NCI-H69 (cell line): ENCODE measurements at regions not wholly inside any gene's neighbourhood (a gene's known extent, or its start where the extent isn't known, plus 50 kb on each side); places are given as distances from the start of the nearest gene placed in this dataset.

ENCODE experiments used
- DNase-seq: peaks from one replicate; lab custom pipeline; 2025; lab: John Stamatoyannopoulos, UW

DNA sequence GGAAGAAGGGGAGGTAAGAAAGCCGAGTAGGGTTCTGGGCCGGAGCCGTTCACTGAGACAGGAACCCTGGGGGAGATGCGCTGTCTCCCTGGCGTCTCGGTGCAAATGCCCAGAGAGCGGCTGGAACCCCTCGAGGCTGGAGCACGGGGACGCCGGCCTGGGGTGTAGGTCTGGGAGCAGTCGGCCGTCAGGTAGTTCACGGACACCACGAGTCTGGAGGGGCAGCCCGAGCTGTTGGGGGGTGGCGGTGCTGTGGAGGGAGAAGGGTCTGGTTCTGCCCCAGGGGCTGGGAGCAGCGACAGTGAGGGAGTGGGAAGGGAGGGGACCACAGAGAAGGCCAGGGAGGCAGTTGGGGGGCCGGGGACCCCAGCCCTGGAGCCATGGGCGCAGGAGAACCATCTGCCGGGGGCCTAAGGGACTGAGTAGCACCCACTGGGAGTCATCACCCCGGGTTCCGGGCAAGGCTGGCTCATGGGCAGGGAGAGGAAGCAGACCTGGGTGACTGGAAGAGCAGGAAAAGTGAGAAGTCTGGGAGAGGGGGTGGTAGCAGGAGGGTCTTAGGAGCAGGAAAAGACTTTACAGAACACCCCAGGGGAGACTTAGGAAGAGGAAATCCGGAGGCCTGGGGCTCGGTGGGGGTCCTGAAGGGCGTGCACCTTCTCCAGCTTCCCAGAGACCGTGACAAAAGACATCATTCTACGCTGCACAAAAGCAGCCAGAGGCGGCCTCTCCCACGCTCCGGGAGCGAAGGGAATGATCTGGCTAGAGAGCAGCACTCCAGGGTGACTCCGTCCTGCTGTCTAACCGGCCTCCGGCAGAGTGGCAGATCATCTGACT lies 173.1 kb upstream of the SOX1 start:
- DNase-seq, result peak; percentile 80

- peak; percentile 26 for DNase-seq
Measured at GRCh38 chr13:111895896-111896821, 170.8 kb upstream of the SOX1 start.

- no peak for DNase-seq
Measured at GRCh38 chr13:111897178-111897845, 169.6 kb upstream of the SOX1 start.

- DNase-seq, result no peak
Measured at GRCh38 chr13:111897846-111898215, 169.1 kb upstream of the SOX1 start.

DNA sequence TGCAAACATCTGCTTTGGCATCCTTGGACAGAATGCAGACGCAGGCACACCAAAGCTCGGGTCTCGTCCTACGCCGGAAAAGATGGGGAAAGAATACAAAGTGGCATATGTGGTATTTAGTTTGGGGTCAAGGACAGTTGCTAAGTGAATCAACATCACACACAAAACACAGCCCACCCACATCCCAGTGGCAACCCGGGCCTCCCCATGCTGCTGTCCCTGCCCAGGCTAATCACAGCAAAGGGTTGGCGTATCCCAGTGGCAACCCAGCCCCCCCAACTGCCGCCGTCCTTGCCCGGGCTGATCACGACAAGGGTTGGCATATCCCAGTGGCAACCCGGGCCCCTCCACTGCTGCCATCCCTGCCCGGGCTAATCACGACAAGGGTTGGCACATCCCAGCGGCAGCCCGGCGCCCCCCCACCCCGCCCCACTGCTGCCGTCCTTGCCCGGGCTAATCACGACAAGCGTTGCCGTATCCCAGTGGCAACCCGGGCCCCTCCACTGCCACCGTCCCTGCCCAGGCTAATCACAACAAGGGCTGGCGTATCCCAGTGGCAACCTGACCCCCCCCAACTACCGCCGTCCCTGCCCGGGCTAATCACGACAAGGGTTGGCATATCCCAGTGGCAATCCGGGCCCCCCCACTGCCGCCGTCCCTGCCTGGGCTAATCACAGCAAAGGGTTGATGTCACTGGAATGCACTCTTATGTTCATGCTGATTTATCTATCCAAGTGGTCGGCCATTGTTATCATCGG lies 167.8 kb upstream of the SOX1 start:
- no peak for DNase-seq

DNA sequence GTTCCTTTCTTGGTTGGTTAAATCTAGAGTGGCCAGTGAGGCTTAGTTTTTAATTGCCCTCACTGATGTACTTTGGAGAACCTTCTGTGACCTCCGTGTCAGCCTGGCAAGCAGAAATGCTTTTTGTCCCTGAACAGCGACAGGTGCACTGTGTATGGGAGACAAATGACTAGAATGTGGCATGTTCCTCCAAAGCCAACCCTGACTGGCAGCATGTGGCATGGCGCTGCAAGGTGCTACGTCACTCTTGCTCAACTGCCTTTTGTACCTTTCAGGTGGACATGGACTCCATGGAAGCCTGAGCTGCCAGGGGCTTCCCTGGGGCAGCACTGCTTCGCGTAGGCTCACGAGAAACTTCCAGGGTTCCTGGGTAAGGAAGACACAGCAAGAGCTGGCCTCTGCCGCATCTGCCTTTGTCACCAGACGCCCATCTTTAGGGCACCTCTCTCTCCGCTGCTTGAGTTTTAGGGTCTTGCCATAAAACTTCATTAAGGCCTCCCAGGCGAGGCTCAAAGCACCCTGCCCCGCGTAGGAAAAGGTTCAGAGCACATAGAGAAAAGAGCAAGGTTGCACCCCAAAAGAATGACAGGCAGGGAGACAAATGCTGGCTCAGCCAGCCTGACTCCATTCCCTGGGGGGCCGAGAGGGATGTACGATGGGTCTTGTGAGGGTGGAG lies 167.1 kb upstream of the SOX1 start:
- DNase-seq, result no peak

GRCh38 chr13:111900390-111901131 lies 166.4 kb upstream of the SOX1 start:
- peak; percentile 39 for DNase-seq

- DNase-seq, result no peak
Measured at GRCh38 chr13:111901267-111901915, 165.6 kb upstream of the SOX1 start.

DNA sequence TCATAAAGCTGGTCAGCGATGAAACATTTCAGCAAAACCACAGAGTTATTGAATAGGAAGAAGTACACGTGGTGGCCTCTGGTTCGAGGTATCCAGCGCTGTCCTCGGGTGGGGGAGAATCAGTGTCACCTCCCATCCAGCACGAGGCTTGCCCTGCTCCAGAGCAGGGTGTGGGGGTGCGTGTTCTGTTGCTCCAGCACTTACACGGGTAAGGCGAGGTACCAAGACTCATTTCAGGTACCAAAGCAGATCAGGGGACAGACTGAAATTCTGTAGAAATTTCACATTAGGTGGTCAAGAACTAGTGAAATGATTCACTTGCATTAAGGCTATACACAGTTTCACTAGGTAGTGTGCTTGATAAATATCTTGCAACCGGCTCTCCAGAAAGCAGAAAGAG lies 164.2 kb upstream of the SOX1 start:
- DNase-seq, result no peak

- DNase-seq, result no peak
Measured at GRCh38 chr13:111903143-111903542, 163.8 kb upstream of the SOX1 start.

- DNase-seq, result no peak
Measured at GRCh38 chr13:111904166-111904565, 162.8 kb upstream of the SOX1 start.

DNA sequence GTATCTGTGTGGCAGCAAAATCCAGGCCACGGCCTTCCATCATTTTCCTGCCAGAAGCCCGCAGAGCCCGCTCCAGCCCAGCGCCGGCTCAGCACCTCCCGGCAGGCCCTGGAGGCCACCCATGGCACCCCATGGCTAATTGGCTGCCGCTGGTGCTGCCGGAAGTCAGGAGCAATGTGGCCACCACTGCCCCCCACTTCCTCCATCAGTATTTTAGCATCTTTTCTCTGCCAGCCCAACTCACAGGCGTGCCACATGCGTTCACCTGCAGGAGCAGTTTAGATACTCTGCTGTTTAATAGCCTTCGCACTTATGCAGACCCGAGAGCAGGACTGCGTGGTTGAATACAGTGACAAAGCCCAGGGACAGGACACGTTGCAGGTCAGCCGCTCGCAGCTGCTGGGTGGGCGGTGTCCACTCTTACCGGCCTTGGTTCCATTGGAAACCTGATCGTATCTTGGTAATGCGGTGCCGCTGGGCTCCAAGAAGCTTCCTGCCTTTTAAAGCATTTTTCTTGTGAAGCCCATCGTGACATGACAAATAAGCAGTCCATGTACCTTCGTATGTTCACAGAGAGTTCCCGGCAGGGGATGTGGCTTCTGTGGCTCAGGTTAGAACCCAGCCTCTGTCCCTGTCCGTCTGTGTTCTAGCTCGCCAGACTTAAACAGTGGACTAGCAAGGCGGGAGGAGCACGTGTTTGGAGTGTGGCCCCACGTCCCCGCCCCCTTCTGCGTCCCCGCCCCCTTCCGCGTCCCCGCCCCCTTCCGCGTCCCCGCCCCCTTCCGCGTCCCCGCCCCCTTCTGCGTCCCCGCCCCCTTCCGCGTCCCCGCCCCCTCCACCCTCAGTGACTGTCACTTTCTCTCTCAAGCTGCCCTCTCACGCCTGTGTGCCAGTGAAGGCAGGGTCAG lies 162.0 kb upstream of the SOX1 start:
- peak; percentile 68 for DNase-seq

GRCh38 chr13:111905609-111905945 lies 161.4 kb upstream of the SOX1 start:
- DNase-seq, result no peak

GRCh38 chr13:111906306-111906705 lies 160.6 kb upstream of the SOX1 start:
- DNase-seq, result no peak

DNA sequence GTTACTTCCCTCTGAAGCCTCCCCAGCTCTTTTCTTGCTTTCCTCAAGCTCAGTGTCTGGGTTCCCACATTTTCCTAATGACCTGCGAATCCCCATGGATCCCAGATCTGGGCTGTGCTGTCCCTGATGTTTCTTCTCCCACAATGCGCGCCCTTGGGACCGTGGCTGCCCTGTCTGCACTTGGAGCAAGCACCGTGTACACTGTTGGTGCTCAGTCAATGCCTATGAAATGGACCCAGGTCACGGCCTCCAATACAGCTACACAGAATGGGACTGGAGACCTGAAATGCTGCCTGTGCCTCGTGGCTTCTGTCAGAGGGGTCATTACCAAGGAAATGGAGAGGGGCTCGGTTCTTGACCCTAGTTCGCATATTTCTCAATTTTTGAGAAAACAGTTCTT lies 160.1 kb upstream of the SOX1 start:
- no peak for DNase-seq

DNA sequence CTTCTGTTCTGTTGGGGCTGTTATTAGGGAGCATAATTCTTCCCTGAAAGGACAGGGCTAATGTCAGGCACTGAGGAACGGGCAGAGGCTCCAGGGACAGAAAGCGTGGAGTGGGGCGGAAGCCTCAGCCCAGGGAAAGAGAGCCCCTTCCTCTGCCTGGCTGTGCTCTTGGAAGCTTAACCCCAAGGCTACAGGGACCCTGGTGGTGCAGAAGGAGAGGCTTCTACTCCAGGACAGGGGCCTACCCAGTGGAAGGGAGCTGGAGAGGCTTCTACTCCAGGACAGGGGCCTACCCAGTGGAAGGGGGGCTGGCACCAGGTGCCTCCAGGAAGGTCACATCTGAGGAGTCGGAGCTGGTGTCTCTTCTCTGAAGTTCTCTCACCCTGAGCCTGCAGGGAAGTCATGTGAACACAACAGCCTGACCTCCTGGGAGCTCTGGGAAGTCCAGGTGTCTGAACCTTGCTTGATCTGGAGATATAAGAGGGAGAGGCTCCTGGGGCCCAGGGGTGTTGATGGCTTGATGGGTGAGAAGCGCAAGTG lies 159.5 kb upstream of the SOX1 start:
- DNase-seq, result no peak

GRCh38 chr13:111908361-111908760 lies 158.6 kb upstream of the SOX1 start:
- no peak for DNase-seq

DNA sequence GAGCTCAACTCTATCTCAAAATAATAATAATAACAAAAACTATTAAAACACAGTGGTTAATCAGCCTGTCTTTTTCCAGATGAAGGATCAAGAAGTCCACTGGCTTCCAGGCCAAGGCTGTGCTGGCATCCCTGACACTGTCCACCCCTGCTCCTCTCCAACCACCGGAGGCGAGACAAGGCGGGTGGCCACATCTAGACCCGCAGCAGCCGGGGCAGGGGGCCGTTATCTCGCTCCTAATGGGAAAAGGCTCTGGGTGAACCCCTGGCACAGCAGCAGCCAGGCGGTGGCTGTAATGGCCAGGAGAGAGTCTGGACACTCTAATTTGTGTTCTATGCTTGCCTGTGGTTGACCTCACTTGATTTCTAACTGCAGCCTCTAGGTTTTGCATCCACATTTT lies 158.0 kb upstream of the SOX1 start:
- DNase-seq, result no peak

DNA sequence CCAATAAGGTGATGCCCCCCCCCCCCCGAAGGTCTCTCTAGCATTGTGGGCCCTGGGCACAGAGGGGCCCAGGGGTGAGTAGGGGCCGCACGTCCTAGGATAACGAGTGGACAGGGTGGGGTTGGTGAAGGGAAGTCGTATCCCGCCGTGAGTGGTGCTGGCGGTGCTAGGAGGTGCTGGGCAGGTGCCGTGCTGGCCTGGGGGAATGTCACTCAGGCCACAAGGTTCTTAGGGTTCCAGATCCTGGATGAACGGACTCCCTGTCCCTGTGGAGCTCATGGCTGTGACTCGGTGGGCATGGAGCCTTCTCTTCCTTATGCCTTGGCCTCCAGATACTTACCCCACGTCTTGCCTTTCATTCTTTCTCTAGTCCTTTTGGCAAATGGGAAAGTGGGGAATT lies 157.4 kb upstream of the SOX1 start:
- DNase-seq, result no peak
